ENCODE measurements at regions not wholly inside any gene's neighbourhood (a gene's known extent, or its start where the extent isn't known, plus 50 kb on each side); places are given as distances from the start of the nearest gene placed in this dataset.

GRCh38 chr11:134742956-134743819 is 331.1 kb upstream of the B3GAT1 start:
- H2BK120ac ChIP-seq (ENCODE audit: low read depth, low read length, poor library complexity, severe bottlenecking): no peak overlapping the region
- H2AFZ ChIP-seq (ENCODE audit: low read length): no peak overlapping the region
- H2BK15ac ChIP-seq (ENCODE audit: low read depth, low read length): no peak overlapping the region
- no peak overlapping the region for H2BK12ac ChIP-seq (ENCODE audit: insufficient read length, low read depth, low read length)
- H3K4ac ChIP-seq (ENCODE audit: low read depth, low read length): no peak overlapping the region
- no peaks in the 10 kb centered on the region for H3K79me1 ChIP-seq (ENCODE audit: insufficient read depth, low read depth, low read length, poor library complexity, severe bottlenecking)
- H3K4me1 ChIP-seq (ENCODE audit: insufficient read depth, low read length): no peaks in the 10 kb centered on the region
- no peak overlapping the region for H3K56ac ChIP-seq (ENCODE audit: insufficient read length, low read depth, low read length)
- Mint-ChIP-seq H3K9me3 (peaks cover 10 to 16% of the 10 kb centered on the region in 2 experiments), H3K4me3 (no peak overlapping the region), H3K4me1 (peaks cover 3 to 7% of the 10 kb centered on the region in 2 experiments), H3K27me3 (ENCODE audit: low read depth) (peaks cover 13% of the 10 kb centered on the region), H3K27ac (peak overlapping the region in 1 of 3 experiments; percentile 19; a peak in 1 of 7 replicates), H3K36me3 (ENCODE audit: insufficient read depth in 1 of 3, low read depth in 3 of 3) (peaks cover 2 to 13% (median 4%) of the 10 kb centered on the region in 3 experiments; a peak in 6 of 7 replicates)
- peaks cover 5% of the 10 kb centered on the region for H3K9me3 ChIP-seq (ENCODE audit: control insufficient read depth, low read depth, low read length)
- H2BK20ac ChIP-seq (ENCODE audit: low read depth, low read length, poor library complexity, severe bottlenecking): no peak overlapping the region
- H3K9ac ChIP-seq (ENCODE audit: extremely low read depth, insufficient read length, low read length): no peak overlapping the region
- no peak overlapping the region for H2AK5ac ChIP-seq (ENCODE audit: insufficient read length, low read length)
- no peak overlapping the region for H2BK5ac ChIP-seq (ENCODE audit: insufficient read length, low read length)
- no peak overlapping the region for H3T11ph ChIP-seq (ENCODE audit: low read length)
- no peak overlapping the region for H3K18ac ChIP-seq (ENCODE audit: insufficient read length, low read depth, low read length)
- no peak for TF ChIP-seq CTCF (conservative IDR thresholded peaks at IDR 0.05)
- no peak overlapping the region for H3K14ac ChIP-seq (ENCODE audit: insufficient read depth, low read length)
- DNase-seq: no peak
- no peak overlapping the region for H3K27ac ChIP-seq (ENCODE audit: insufficient read length, low read depth, low read length)
- no peaks in the 10 kb centered on the region for H4K20me1 ChIP-seq (ENCODE audit: control insufficient read depth, insufficient read depth, insufficient read length)
- whole genome bisulfite sequencing (ENCODE audit: extremely low coverage, insufficient read length, low lambda C conversion rate): no CpG with 5 or more reads among the region's 12 CpGs
- H4K91ac ChIP-seq (ENCODE audit: insufficient read length, low read depth, low read length): no peak overlapping the region
- H3K23me2 ChIP-seq (ENCODE audit: insufficient read length, low read depth, low read length, poor library complexity, severe bottlenecking): no peaks in the 10 kb centered on the region
- H3K79me2 ChIP-seq (ENCODE audit: insufficient read depth, low read length): no peaks in the 10 kb centered on the region
- no peak overlapping the region for H4K5ac ChIP-seq (ENCODE audit: insufficient read length, low read depth, low read length)
- H3K23ac ChIP-seq (ENCODE audit: insufficient read length, low read depth, low read length): no peak overlapping the region
- H4K8ac ChIP-seq (replicated peaks; ENCODE audit: insufficient read length, low read depth, low read length): no peak overlapping the region
- no peaks in the 10 kb centered on the region for H3K27me3 ChIP-seq (ENCODE audit: insufficient read depth, low read length)
- no peak overlapping the region for H3K4me2 ChIP-seq (ENCODE audit: insufficient read depth, insufficient read length, low read length)
